ENCODE measurements at regions not wholly inside any gene's neighbourhood (a gene's known extent, or its start where the extent isn't known, plus 50 kb on each side); places are given as distances from the start of the nearest gene placed in this dataset.

DNA sequence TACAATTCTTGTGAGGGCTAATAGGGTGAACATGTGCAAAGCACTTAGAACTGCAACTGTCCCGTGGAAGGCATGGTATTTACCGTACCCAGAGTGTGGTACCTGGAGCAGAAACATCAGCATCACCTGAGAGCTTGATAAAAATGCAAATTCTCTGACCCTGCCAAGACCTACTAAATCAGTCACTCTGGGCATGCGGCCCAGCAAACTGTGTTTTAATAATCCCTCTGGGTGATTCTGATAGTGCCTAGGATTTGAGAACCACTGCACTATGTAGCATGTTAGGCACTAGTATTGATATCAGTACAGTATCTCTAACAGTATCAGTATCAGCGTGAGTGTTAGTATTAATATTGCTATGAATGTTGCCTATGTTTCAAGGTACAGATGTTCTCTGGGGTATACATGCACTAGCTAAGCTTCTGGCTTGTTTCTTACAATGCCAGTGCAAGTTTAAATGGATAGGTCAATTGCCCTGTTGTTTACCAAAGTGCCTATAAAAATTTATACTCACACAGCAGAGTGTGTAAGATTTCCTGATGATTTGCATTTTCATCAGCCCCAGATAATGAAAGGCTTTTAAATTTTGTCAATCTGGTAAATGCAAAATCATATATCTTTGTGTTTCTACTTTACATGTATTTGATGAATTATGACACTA is 354.0 kb downstream of the HS3ST1 start:
- Histone ChIP-seq H3K27ac (ENCODE audit: low read depth, low read length) (no peak overlapping the region), H3K4me1 (ENCODE audit: control insufficient read depth in 1 of 2, insufficient read depth in 2 of 2, low read length in 2 of 2) (no peaks in the 10 kb centered on the region), H3K9ac (ENCODE audit: low read length) (no peak overlapping the region), H2AFZ (ENCODE audit: low read depth, low read length, poor library complexity, severe bottlenecking) (peak overlapping the region; percentile 2), H4K20me1 (ENCODE audit: insufficient read depth) (no peaks in the 10 kb centered on the region), H3K36me3 (ENCODE audit: control insufficient read depth in 1 of 2, insufficient read depth in 2 of 2, low read length in 2 of 2) (no peaks in the 10 kb centered on the region), H3K4me2 (ENCODE audit: low read length) (no peak overlapping the region), H3K9me2 (ENCODE audit: insufficient read depth) (peaks cover 3% of the 10 kb centered on the region; the same call in 1 of the 2 replicates), H3K27me3 (ENCODE audit: insufficient read depth, low read length) (no peaks in the 10 kb centered on the region), H3K9me3 (ENCODE audit: control insufficient read depth in 1 of 2, insufficient read depth in 1 of 2, low read depth in 1 of 2, low read length in 2 of 2) (no peaks in the 10 kb centered on the region), H3K79me2 (ENCODE audit: insufficient read depth, low read length) (no peaks in the 10 kb centered on the region), H3K4me3 (replicated peaks in 1 of 2; ENCODE audit: low read depth in 1 of 2, low read length in 2 of 2) (no peak overlapping the region)
- intact Hi-C loops (cut with micrococcal nuclease), result no loop called here
- POLR2A ChIA-PET, result no interaction called here
- DNase-seq (ENCODE audit: low read depth, low spot score) (no peak), ATAC-seq (no peak)
- CTCF ChIA-PET, result no interaction called here
- no TSS peak for BruUV-seq (replicated peaks)
- no peak for TF ChIP-seq POLR2AphosphoS5 (IDR thresholded peaks at IDR 0.05; ENCODE audit: low read depth, low read length)
- no peak for TF ChIP-seq YY1 (IDR thresholded peaks at IDR 0.05; ENCODE audit: extremely low read depth, insufficient replicate concordance, low read depth, low read length)
- TF ChIP-seq, protein P1, sequence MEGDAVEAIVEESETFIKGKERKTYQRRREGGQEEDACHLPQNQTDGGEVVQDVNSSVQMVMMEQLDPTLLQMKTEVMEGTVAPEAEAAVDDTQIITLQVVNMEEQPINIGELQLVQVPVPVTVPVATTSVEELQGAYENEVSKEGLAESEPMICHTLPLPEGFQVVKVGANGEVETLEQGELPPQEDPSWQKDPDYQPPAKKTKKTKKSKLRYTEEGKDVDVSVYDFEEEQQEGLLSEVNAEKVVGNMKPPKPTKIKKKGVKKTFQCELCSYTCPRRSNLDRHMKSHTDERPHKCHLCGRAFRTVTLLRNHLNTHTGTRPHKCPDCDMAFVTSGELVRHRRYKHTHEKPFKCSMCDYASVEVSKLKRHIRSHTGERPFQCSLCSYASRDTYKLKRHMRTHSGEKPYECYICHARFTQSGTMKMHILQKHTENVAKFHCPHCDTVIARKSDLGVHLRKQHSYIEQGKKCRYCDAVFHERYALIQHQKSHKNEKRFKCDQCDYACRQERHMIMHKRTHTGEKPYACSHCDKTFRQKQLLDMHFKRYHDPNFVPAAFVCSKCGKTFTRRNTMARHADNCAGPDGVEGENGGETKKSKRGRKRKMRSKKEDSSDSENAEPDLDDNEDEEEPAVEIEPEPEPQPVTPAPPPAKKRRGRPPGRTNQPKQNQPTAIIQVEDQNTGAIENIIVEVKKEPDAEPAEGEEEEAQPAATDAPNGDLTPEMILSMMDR (IDR thresholded peaks at IDR 0.05 in 2 of 3, conservative IDR thresholded peaks at IDR 0.05 in 1 of 3; ENCODE audit: borderline replicate concordance in 1 of 3, insufficient read depth in 1 of 3, low read depth in 2 of 3, low read length in 2 of 3), result no peak
- no peak for TF ChIP-seq JUND (IDR thresholded peaks at IDR 0.05)
- TF ChIP-seq ZFX (IDR thresholded peaks at IDR 0.05), result no peak
- TF ChIP-seq SIN3A (IDR thresholded peaks at IDR 0.05; ENCODE audit: low read depth), result no peak
- TF ChIP-seq EZH2 (IDR thresholded peaks at IDR 0.05), result no peak
- no peak for TF ChIP-seq EZH2phosphoT487 (IDR thresholded peaks at IDR 0.05; ENCODE audit: borderline replicate concordance)
- no peak for TF ChIP-seq ELF1 (IDR thresholded peaks at IDR 0.05; ENCODE audit: borderline replicate concordance, low read depth)
- TF ChIP-seq CBX3 (IDR thresholded peaks at IDR 0.05; ENCODE audit: low read depth), result no peak
- RAD21 ChIA-PET (ENCODE audit: low non-redundant PET in 1 of 2, low total read pairs in 2 of 2, uncharacterized antibody in 2 of 2, unreplicated experiment in 2 of 2), result no interaction called here
